Fibroblast of the aortic adventitia (primary cell): ENCODE measurements at regions not wholly inside any gene's neighbourhood (a gene's known extent, or its start where the extent isn't known, plus 50 kb on each side); places are given as distances from the start of the nearest gene placed in this dataset.

Experiments
- DNase-seq: peaks from one replicate; pipeline ENCODE4 v3.0.0-alpha.2; 2010; ENCODE audit warnings: low read depth
- H3K4me3 ChIP-seq: 2 replicates; pipeline ENCODE4 v1.5.1; 2011; ENCODE audit warnings: low read depth, mild to moderate bottlenecking, control low read depth, low read length, moderate library complexity
- CTCF ChIP-seq: IDR thresholded peaks from 2 replicates; pipeline ENCODE4 v1.5.1; 2011; ENCODE audit warnings: mild to moderate bottlenecking, low read length, control low read depth, inconsistent platforms; ENCODE audit not compliant: insufficient read depth

DNA sequence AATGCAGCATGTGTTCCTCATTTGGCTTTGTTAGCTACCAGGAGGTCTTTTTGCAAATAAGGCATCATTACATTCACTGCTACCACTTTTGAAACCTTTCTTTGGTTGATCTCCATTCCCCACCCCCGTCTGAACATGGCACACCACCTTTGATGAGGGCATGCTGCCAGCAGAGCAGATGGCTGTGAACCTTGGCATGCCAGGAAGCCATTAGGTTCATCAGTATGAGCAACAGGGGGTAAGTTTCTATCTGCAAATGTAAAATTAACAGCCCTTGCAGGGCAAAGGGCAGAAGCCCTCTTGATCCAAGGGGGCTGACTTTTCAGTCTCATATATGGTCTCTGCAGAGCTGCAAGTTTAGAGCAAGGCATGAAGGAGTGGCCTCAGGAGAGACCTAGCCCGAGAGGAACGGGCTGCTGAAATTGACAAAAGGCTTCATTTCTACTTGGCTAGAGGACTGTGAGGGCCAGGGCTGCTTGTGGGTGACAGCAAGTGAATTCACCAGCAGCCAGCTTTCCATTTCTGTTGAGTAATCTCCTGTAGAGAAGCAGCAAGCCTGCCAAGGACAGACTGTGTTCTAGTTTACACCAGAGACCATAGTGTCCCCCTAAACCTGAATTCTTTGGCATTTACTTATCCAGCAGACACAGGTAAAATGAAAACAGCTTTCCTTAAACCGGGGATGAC, 127.9 kb downstream of the ZNF326 start:
- no peak for DNase-seq
- no peak for TF ChIP-seq CTCF
- H3K4me3 ChIP-seq, result no peak overlapping the region

DNA sequence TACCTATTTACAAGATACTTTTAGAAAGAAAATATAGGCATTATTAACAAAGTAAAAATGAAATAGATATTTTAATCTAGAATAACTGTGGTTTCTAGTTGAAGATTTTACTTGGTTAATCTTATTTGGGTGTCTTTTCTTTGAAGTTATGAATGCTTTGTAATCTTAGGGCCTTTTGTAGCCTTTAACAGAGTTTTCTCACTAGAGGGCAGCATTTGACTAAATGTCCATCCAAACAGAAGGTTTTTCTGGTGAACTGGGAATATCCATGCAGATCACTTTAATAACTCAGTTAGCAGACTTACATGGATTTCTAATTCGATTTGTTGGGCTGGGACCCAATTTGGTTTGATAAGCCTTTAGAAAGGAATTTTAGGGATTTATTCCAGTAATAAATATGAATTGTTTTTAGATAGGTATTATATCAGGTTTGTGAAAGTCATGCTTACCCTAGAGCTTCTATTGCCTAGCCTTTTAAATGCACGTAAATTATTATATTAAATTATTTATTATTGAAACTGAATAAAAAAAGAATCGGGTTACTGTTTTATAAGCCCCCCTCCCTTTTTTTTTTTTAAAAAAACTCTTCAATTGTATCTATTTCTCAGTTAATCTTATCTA, 119.7 kb downstream of the ZNF326 start:
- DNase-seq, result peak; percentile 72
- TF ChIP-seq CTCF, result peak; percentile 70
- no peak overlapping the region for H3K4me3 ChIP-seq

DNA sequence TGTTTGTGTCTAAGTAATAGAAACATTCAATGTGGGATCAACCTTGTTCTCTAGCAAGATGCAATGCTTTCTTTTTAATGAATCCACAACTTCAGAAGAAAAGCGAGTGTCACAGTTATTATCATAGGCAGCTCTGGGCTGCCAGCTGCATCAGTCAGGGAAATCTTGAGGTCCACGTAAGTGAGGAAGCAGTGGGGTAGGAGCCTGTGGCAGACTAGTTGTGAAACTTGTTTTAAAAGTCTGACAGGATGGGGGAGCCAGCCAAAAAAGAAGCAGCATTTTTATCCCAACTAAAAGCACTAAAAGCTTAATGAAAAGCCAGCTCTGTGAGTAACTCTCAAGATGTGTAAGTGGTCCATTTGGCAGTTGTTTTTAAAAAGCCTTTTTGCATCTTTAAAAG, 113.1 kb downstream of the ZNF326 start:
- TF ChIP-seq CTCF, result no peak
- no peak overlapping the region for H3K4me3 ChIP-seq
- DNase-seq, result no peak

- no peak overlapping the region for H3K4me3 ChIP-seq
- TF ChIP-seq CTCF, result no peak
- DNase-seq, result no peak
These were observed 111.4 kb downstream of the ZNF326 start for GRCh38 chr1:90106311-90106710.

DNA sequence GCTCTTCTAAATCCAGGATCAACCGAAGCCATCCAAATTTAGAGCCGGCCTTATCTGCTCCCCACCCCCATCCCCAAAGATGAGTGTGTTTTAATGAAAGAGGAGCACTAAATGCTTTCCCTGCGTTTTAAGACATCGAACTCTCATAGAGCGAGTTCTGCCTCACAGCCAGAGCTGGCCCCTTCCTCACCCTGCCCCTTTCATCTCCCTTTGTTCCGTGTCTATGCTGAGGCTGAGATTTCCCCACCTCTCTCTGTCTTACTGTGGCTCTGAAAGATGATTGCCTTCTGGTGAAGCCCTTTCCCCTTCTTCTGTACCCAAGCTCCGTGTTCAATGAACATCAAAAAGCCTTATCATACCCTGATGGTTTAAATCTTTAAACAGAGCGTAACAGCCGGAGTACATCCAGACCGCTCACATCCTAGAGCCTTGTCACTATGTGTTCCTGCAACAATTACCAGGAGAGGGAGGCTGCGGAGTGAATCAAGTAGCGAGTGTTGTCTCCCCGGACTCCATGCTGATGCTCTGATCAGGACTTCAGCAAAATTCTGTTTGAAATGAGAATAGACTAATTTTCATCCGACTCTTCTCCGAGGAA, 110.1 kb downstream of the ZNF326 start:
- H3K4me3 ChIP-seq, result no peak overlapping the region
- TF ChIP-seq CTCF, result no peak
- DNase-seq, result no peak

DNA sequence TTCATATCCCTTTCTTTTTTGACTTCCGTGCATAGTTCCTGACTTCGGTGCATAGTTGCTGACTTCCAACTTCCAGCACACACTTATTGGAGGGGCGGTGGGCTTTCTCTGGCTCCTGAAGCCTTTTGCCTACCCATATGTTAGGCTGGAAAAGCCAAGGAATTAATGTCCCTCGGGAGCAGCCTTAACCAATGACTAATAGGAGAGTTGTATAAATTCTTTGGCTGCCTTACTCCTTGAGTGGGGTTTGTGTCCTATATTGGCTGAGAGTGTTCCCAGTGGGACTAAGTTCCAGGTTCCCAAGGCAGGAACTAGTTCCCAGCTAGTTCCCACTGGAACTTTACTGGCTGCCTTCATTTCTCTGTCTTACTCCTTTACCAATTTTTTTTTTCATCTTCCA, 105.7 kb downstream of the ZNF326 start:
- DNase-seq, result no peak

More for the DNA sequence above, 105.7 kb downstream of the ZNF326 start:
- TF ChIP-seq CTCF, result no peak
- H3K4me3 ChIP-seq, result no peak overlapping the region
